GM12891 (cell line): ENCODE measurements at regions not wholly inside any gene's neighbourhood (a gene's known extent, or its start where the extent isn't known, plus 50 kb on each side); places are given as distances from the start of the nearest gene placed in this dataset.

Experiments
- PAX5 ChIP-seq: IDR thresholded peaks from 2 replicates; pipeline ENCODE4 v1.6.1; 2011; ENCODE audit warnings: low read length, moderate library complexity, mild to moderate bottlenecking; ENCODE audit not compliant: insufficient read depth, severe bottlenecking
- POLR2A ChIP-seq: IDR thresholded peaks from 2 replicates; pipeline ENCODE4 v1.6.1; 2011; ENCODE audit warnings: low read depth, low read length, control low read depth
- POLR2AphosphoS5 ChIP-seq: IDR thresholded peaks from 2 replicates; pipeline ENCODE4 v1.6.1; 2011; ENCODE audit warnings: low read depth, low read length, control low read depth
- POU2F2 ChIP-seq: IDR thresholded peaks from 2 replicates; pipeline ENCODE4 v1.6.1; 2011; ENCODE audit warnings: low read depth, mild to moderate bottlenecking, control low read depth, low read length, moderate library complexity
- SPI1 ChIP-seq: IDR thresholded peaks from 2 replicates; pipeline ENCODE4 v1.6.1; 2011; ENCODE audit warnings: low read depth, low read length, control low read depth
- TAF1 ChIP-seq: IDR thresholded peaks from 2 replicates; pipeline ENCODE4 v1.6.1; 2011; ENCODE audit warnings: low read depth, low read length, control low read depth

DNA sequence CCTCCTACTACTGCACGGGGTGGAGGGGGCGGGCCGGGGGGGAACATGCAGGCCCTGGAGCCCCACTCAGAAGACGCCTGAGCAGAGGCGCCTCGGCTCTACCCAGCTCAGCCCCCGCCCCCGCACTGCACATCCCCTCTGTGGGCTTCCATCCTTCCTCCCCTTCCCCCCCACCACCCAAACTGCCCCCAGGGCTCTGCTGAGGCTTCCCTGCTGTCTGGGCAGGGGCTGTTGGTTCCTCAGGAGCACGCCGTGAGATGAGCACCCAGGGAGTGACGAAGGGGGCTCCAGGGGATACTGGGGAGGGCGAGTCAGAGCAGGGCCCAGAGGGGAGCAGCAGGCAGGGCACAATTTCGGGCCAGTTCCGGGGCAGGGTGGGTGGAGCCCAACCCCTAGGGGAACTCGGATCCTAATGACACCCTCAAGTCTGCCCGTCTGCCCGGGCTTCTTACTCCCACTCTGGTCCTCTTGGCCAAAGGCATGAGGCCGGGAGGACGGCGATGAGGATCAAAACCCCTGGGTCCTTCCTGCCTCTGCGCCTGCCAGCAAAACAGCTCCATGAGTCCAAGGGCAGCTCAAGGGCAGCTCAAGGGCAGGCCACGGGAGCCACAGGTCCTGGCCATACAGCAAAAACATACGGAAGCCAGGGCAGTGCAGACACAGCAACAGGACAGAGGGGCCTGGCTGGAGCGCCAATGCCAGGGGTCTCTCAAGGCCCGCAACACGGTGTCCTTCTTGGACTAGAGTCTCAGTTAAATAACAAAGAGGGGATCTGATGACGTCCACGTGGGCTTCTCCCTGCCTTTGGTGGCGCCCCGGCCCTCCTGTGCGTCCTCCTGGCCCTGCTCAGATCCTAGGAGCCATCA lies 200.9 kb downstream of the AUH start:
- TF ChIP-seq POLR2AphosphoS5 (no peak), POLR2A (no peak), POU2F2 (no peak), TAF1 (no peak), PAX5 (no peak), SPI1 (no peak)
